ENCODE measurements at regions not wholly inside any gene's neighbourhood (a gene's known extent, or its start where the extent isn't known, plus 50 kb on each side); places are given as distances from the start of the nearest gene placed in this dataset.

GRCh38 chr4:66921433-66921832, 623.9 kb downstream of the CENPC start:
- Histone ChIP-seq H3F3A (ENCODE audit: control insufficient read depth, insufficient read depth) (no peaks in the 10 kb centered on the region), H3K4me2 (ENCODE audit: low read length) (no peak overlapping the region), H3K79me2 (ENCODE audit: control insufficient read depth, low read length) (no peaks in the 10 kb centered on the region), H3K4me1 (ENCODE audit: control insufficient read depth, low read length) (no peaks in the 10 kb centered on the region), H3K27ac (ENCODE audit: low read depth, low read length) (no peak overlapping the region), H4K20me1 (ENCODE audit: control insufficient read depth, insufficient read depth, low read depth, low read length) (no peaks in the 10 kb centered on the region), H3K36me3 (ENCODE audit: control insufficient read depth, low read length) (no peaks in the 10 kb centered on the region), H3K27me3 (ENCODE audit: control insufficient read depth, low read length) (no peaks in the 10 kb centered on the region), H3K9me2 (replicated peaks; ENCODE audit: control insufficient read depth, low read length) (no peaks in the 10 kb centered on the region), H3K4me3 (ENCODE audit: low read length) (no peak overlapping the region), H3K9me3 (ENCODE audit: control insufficient read depth, insufficient read depth, low read length) (no peaks in the 10 kb centered on the region)
- TF ChIP-seq EZH2phosphoT487 (IDR thresholded peaks at IDR 0.05; ENCODE audit: borderline replicate concordance, low read length) = no peak
- no peak for TF ChIP-seq CTCF (IDR thresholded peaks at IDR 0.05; ENCODE audit: low read depth, low read length, poor library complexity, severe bottlenecking)

GRCh38 chr4:66920514-66920913, 624.8 kb downstream of the CENPC start:
- Histone ChIP-seq H3K4me1 (ENCODE audit: control insufficient read depth, low read length) (no peaks in the 10 kb centered on the region), H3K9me2 (replicated peaks; ENCODE audit: control insufficient read depth, low read length) (no peaks in the 10 kb centered on the region), H3K36me3 (ENCODE audit: control insufficient read depth, low read length) (no peaks in the 10 kb centered on the region), H3K4me3 (ENCODE audit: low read length) (no peak overlapping the region), H3K27me3 (ENCODE audit: control insufficient read depth, low read length) (no peaks in the 10 kb centered on the region), H3K9me3 (ENCODE audit: control insufficient read depth, insufficient read depth, low read length) (no peaks in the 10 kb centered on the region), H3K27ac (ENCODE audit: low read depth, low read length) (no peak overlapping the region), H3F3A (ENCODE audit: control insufficient read depth, insufficient read depth) (no peaks in the 10 kb centered on the region), H3K4me2 (ENCODE audit: low read length) (no peak overlapping the region), H4K20me1 (ENCODE audit: control insufficient read depth, insufficient read depth, low read depth, low read length) (no peaks in the 10 kb centered on the region), H3K79me2 (ENCODE audit: control insufficient read depth, low read length) (no peaks in the 10 kb centered on the region)
- TF ChIP-seq CTCF (IDR thresholded peaks at IDR 0.05; ENCODE audit: low read depth, low read length, poor library complexity, severe bottlenecking) (no peak), EZH2phosphoT487 (IDR thresholded peaks at IDR 0.05; ENCODE audit: borderline replicate concordance, low read length) (no peak)

- H3K36me3 ChIP-seq (ENCODE audit: control insufficient read depth, low read length) = no peaks in the 10 kb centered on the region
- H3K4me2 ChIP-seq (ENCODE audit: low read length) = no peak overlapping the region
- H4K20me1 ChIP-seq (ENCODE audit: control insufficient read depth, insufficient read depth, low read depth, low read length) = no peaks in the 10 kb centered on the region
- no peaks in the 10 kb centered on the region for H3K9me3 ChIP-seq (ENCODE audit: control insufficient read depth, insufficient read depth, low read length)
- H3K9me2 ChIP-seq (replicated peaks; ENCODE audit: control insufficient read depth, low read length) = no peaks in the 10 kb centered on the region
- no peaks in the 10 kb centered on the region for H3K79me2 ChIP-seq (ENCODE audit: control insufficient read depth, low read length)
- no peak overlapping the region for H3K27ac ChIP-seq (ENCODE audit: low read depth, low read length)
- no peaks in the 10 kb centered on the region for H3F3A ChIP-seq (ENCODE audit: control insufficient read depth, insufficient read depth)
- H3K27me3 ChIP-seq (ENCODE audit: control insufficient read depth, low read length) = no peaks in the 10 kb centered on the region
- TF ChIP-seq EZH2phosphoT487 (IDR thresholded peaks at IDR 0.05; ENCODE audit: borderline replicate concordance, low read length) (no peak), CTCF (IDR thresholded peaks at IDR 0.05; ENCODE audit: low read depth, low read length, poor library complexity, severe bottlenecking) (no peak)
- H3K4me3 ChIP-seq (ENCODE audit: low read length) = no peak overlapping the region
- no peaks in the 10 kb centered on the region for H3K4me1 ChIP-seq (ENCODE audit: control insufficient read depth, low read length)
Measured at GRCh38 chr4:66911880-66912279, 633.4 kb downstream of the CENPC start.

- H3K27ac ChIP-seq (ENCODE audit: low read depth, low read length) = no peak overlapping the region
- no peaks in the 10 kb centered on the region for H3K79me2 ChIP-seq (ENCODE audit: control insufficient read depth, low read length)
- H3F3A ChIP-seq (ENCODE audit: control insufficient read depth, insufficient read depth) = no peaks in the 10 kb centered on the region
- H3K9me2 ChIP-seq (replicated peaks; ENCODE audit: control insufficient read depth, low read length) = no peaks in the 10 kb centered on the region
- H4K20me1 ChIP-seq (ENCODE audit: control insufficient read depth, insufficient read depth, low read depth, low read length) = no peaks in the 10 kb centered on the region
- no peaks in the 10 kb centered on the region for H3K9me3 ChIP-seq (ENCODE audit: control insufficient read depth, insufficient read depth, low read length)
- H3K36me3 ChIP-seq (ENCODE audit: control insufficient read depth, low read length) = no peaks in the 10 kb centered on the region
- H3K27me3 ChIP-seq (ENCODE audit: control insufficient read depth, low read length) = no peaks in the 10 kb centered on the region
- no peak for TF ChIP-seq CTCF (IDR thresholded peaks at IDR 0.05; ENCODE audit: low read depth, low read length, poor library complexity, severe bottlenecking)
- TF ChIP-seq EZH2phosphoT487 (IDR thresholded peaks at IDR 0.05; ENCODE audit: borderline replicate concordance, low read length) = no peak
- H3K4me1 ChIP-seq (ENCODE audit: control insufficient read depth, low read length) = no peaks in the 10 kb centered on the region
- no peak overlapping the region for H3K4me2 ChIP-seq (ENCODE audit: low read length)
- no peak overlapping the region for H3K4me3 ChIP-seq (ENCODE audit: low read length)
Measured at GRCh38 chr4:66906314-66906713, 639.0 kb downstream of the CENPC start.
